IMR-90 (cell line): ENCODE measurements at regions not wholly inside any gene's neighbourhood (a gene's known extent, or its start where the extent isn't known, plus 50 kb on each side); places are given as distances from the start of the nearest gene placed in this dataset.

Experiments used
- ATAC-seq: fragments of 200-7000 bp; cut with Tn5 transposase; 2 replicates; pipeline ENCODE4 v1.9.1; 2020; ENCODE audit warnings: low read depth, mild to moderate bottlenecking, moderate library complexity
- BruUV-seq: library from RNA; stranded (reverse); fragments of 400-500 nt; replicated peaks from 2 replicates; lab custom pipeline; 2021; lab: Mats Ljungman, UMichigan
- CTCF ChIA-PET: fragments of 300-600 bp; formaldehyde crosslinking; extraction: SDS; loops from one replicate; lab custom pipeline; 2021; ENCODE audit warnings: antibody characterized with exemption; lab: Yijun Ruan, JAX
- POLR2A ChIA-PET: fragments of 300-600 bp; sonication (Branson Sonifier 250); formaldehyde crosslinking; loops from one replicate; lab custom pipeline; 2022; ENCODE audit warnings: antibody characterized with exemption; ENCODE audit not compliant: unreplicated experiment; lab: Charles Lee
- DNase-seq: peaks from one replicate; pipeline ENCODE4 v3.0.0; 2013
- H2AFZ ChIP-seq: replicated peaks from 2 replicates; pipeline ENCODE3; 2013; ENCODE audit warnings: low read length, mild to moderate bottlenecking; ENCODE audit not compliant: poor library complexity
- H2AK5ac ChIP-seq: 2 replicates; pipeline ENCODE4 v1.6.1; 2013; ENCODE audit warnings: low read depth, low read length, inconsistent platforms
- H2AK9ac ChIP-seq: replicated peaks from 2 replicates; pipeline ENCODE3; 2013; ENCODE audit warnings: mild to moderate bottlenecking, low read depth, low read length, moderate library complexity; ENCODE audit not compliant: poor library complexity
- H2BK120ac ChIP-seq: 2 replicates; pipeline ENCODE4 v1.6.1; 2013; ENCODE audit warnings: low read depth, low read length, inconsistent platforms
- H2BK15ac ChIP-seq: 3 replicates; pipeline ENCODE4 v1.6.1; 2013; ENCODE audit warnings: low read depth, low read length, inconsistent platforms
- H2BK20ac ChIP-seq: 2 replicates; pipeline ENCODE4 v1.6.1; 2013; ENCODE audit warnings: low read depth, mild to moderate bottlenecking, inconsistent platforms, low read length, moderate library complexity
- H2BK5ac ChIP-seq: 2 replicates; pipeline ENCODE4 v1.6.1; 2013; ENCODE audit warnings: mild to moderate bottlenecking, low read depth, low read length, inconsistent platforms; ENCODE audit not compliant: poor library complexity, severe bottlenecking
- H3K14ac ChIP-seq: replicated peaks from 2 replicates; pipeline ENCODE4 v1.6.1; 2013; ENCODE audit warnings: low read depth, low read length, inconsistent platforms
- H3K18ac ChIP-seq: 2 replicates; pipeline ENCODE4 v1.6.1; 2013; ENCODE audit warnings: low read depth, low read length, control low read depth
- H3K23ac ChIP-seq: 2 replicates; pipeline ENCODE4 v1.6.1; 2013; ENCODE audit warnings: low read depth, low read length, inconsistent platforms
- H3K27ac ChIP-seq: 2 replicates; pipeline ENCODE4 v1.5.1; 2013; ENCODE audit warnings: mild to moderate bottlenecking, control low read depth, low read length; ENCODE audit not compliant: insufficient read depth
- H3K27me3 ChIP-seq: 2 replicates; pipeline ENCODE4 v1.6.1; 2013; ENCODE audit warnings: low read length; ENCODE audit not compliant: control insufficient read depth, insufficient read depth
- H3K36me3 ChIP-seq: 2 replicates; pipeline ENCODE4 v1.6.1; 2013; ENCODE audit warnings: low read length, mixed read lengths; ENCODE audit not compliant: control insufficient read depth, insufficient read depth
- H3K4ac ChIP-seq: 2 replicates; pipeline ENCODE4 v1.6.1; 2013; ENCODE audit warnings: low read depth, low read length, inconsistent platforms
- H3K4me1 ChIP-seq: 2 replicates; pipeline ENCODE4 v1.6.1; 2013; ENCODE audit warnings: low read length, mixed read lengths; ENCODE audit not compliant: control insufficient read depth, insufficient read depth
- H3K4me2 ChIP-seq: 2 replicates; pipeline ENCODE4 v1.6.1; 2013; ENCODE audit warnings: low read depth, mild to moderate bottlenecking, control low read depth, low read length, moderate library complexity
- H3K4me3 ChIP-seq: 2 replicates; pipeline ENCODE4 v1.5.1; 2013; ENCODE audit warnings: low read depth, mild to moderate bottlenecking, control low read depth, low read length, moderate library complexity; ENCODE audit not compliant: insufficient read depth
- H3K56ac ChIP-seq: 2 replicates; pipeline ENCODE4 v1.6.1; 2013; ENCODE audit warnings: low read length, inconsistent platforms; ENCODE audit not compliant: insufficient read depth; ENCODE audit errors: extremely low read depth
- H3K79me1 ChIP-seq, 2 experiments: 2 replicates each; pipeline ENCODE4 v1.6.1; 2013; ENCODE audit warnings: low read length in 2 of 2, inconsistent platforms in 1 of 2, low read depth in 1 of 2
- H3K9ac ChIP-seq: 2 replicates; pipeline ENCODE4 v1.6.1; 2013; ENCODE audit warnings: low read depth, low read length, control low read depth
- H3K9me1 ChIP-seq: 2 replicates; pipeline ENCODE4 v1.6.1; 2013; ENCODE audit warnings: low read length, inconsistent platforms; ENCODE audit not compliant: insufficient read depth
- H3K9me3 ChIP-seq: 2 replicates; pipeline ENCODE4 v1.6.1; 2013; ENCODE audit warnings: low read length; ENCODE audit not compliant: control insufficient read depth, insufficient read depth
- H4K20me1 ChIP-seq: 2 replicates; pipeline ENCODE4 v1.6.1; 2013; ENCODE audit warnings: low read length, inconsistent platforms; ENCODE audit not compliant: insufficient read depth
- H4K5ac ChIP-seq: 2 replicates; pipeline ENCODE4 v1.6.1; 2013; ENCODE audit warnings: mild to moderate bottlenecking, low read depth, low read length, control low read depth
- H4K8ac ChIP-seq, 2 experiments: 2 replicates each; pipeline ENCODE4 v1.6.1; 2013; ENCODE audit warnings: low read depth in 2 of 2, low read length in 2 of 2, control low read depth in 1 of 2, inconsistent platforms in 1 of 2
- H4K91ac ChIP-seq: 2 replicates; pipeline ENCODE4 v1.6.1; 2013; ENCODE audit warnings: low read depth, low read length, inconsistent platforms; ENCODE audit not compliant: insufficient read depth
- CEBPB ChIP-seq: IDR thresholded peaks from 2 replicates; pipeline ENCODE4 v1.6.1; 2012; ENCODE audit warnings: low read depth, low read length, improper control_type of control experiment
- MXI1 ChIP-seq: IDR thresholded peaks from 2 replicates; pipeline ENCODE4 v1.6.1; 2012; ENCODE audit warnings: low read depth, mild to moderate bottlenecking, low read length, moderate library complexity, borderline replicate concordance
- dilution Hi-C: fragments of 300-500 bp; cut with HindIII; formaldehyde crosslinking; loops from one replicate; pipeline ENCODE4 v1.14.3; 2018; ENCODE audit warnings: low sequenced_read_pairs; ENCODE audit not compliant: unreplicated experiment
- in situ Hi-C: fragments of 300-500 bp; cut with MboI; formaldehyde crosslinking; loops from 3 replicates; pipeline ENCODE4 v1.14.3; 2019; ENCODE audit warnings: low sequenced_read_pairs, inconsistent platforms, mixed read lengths
- intact Hi-C: fragments of 100-400 bp; cut with micrococcal nuclease; formaldehyde crosslinking; loops from 2 replicates; pipeline ENCODE4 v1.10.0; 2022

DNA sequence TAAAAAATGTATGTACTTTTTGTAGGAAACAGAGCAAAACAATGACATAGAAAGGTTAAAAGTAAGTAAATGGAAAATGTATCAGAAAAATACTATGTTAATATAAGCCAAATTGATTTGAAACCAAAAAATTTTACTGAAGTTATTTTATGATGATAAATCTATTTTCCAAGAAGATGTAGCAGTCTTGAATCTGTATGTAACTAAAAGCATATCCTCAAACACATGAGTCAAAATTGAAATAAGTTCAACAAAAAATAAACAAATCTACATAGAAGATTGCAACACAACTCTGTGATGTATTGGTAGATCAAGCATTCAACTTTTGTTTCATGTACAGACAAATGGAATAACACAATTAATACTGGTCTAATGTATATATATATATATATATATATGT is 450.0 kb downstream of the SPRY1 start:
- no peak overlapping the region for H3K18ac ChIP-seq
- no peak overlapping the region for H2AK5ac ChIP-seq
- H2AK9ac ChIP-seq, result no peak overlapping the region
- H3K4me1 ChIP-seq, result no peaks in the 10 kb centered on the region
- ChIA-PET CTCF (interaction anchor here (0.6 kb wide), 2 partner anchors 258 to 1138 kb away, joined by 3 to 5 read pairs; no protein-coding TSS in a partner anchor), POLR2A (no interaction called here)
- intact Hi-C loops (no loop called here), dilution Hi-C loops (no loop called here), in situ Hi-C loops (no loop called here)
- no peak overlapping the region for H4K91ac ChIP-seq
- H2BK120ac ChIP-seq, result no peak overlapping the region
- H2AFZ ChIP-seq, result no peak overlapping the region
- no peak overlapping the region for H2BK20ac ChIP-seq
- no peaks in the 10 kb centered on the region for H3K27me3 ChIP-seq
- H3K79me1 ChIP-seq, result no peaks in the 10 kb centered on the region
- H2BK5ac ChIP-seq, result no peak overlapping the region
- no peak overlapping the region for H4K8ac ChIP-seq
- no peaks in the 10 kb centered on the region for H3K36me3 ChIP-seq
- no peak overlapping the region for H3K4ac ChIP-seq
- TF ChIP-seq MXI1 (no peak), CEBPB (peak; percentile 47)
- no peak overlapping the region for H3K23ac ChIP-seq
- no peaks in the 10 kb centered on the region for H4K20me1 ChIP-seq
- H4K5ac ChIP-seq, result no peak overlapping the region
- H3K56ac ChIP-seq, result no peak overlapping the region
- DNase-seq, result no peak
- no peak overlapping the region for H2BK15ac ChIP-seq
- no peak for ATAC-seq
- no TSS peak for BruUV-seq
- no peak overlapping the region for H3K4me3 ChIP-seq
- H3K9me1 ChIP-seq, result no peaks in the 10 kb centered on the region
- peaks cover 2% of the 10 kb centered on the region; the same call in 1 of the 2 replicates for H3K9me3 ChIP-seq
- H3K4me2 ChIP-seq, result no peak overlapping the region
- H3K14ac ChIP-seq, result no peak overlapping the region
- H3K27ac ChIP-seq, result no peak overlapping the region
- H3K9ac ChIP-seq, result no peak overlapping the region
